WERI-Rb-1 (cell line): ENCODE measurements at regions not wholly inside any gene's neighbourhood (a gene's known extent, or its start where the extent isn't known, plus 50 kb on each side); places are given as distances from the start of the nearest gene placed in this dataset.
"Not testable (repeated sequence)": the region's sequence is repeated elsewhere in the genome, so short reads cannot be mapped to it uniquely, and the experiment has no call there.

Experiments
- DNase-seq: peaks from one replicate; pipeline ENCODE4 v3.0.0-alpha.2; 2020
- H3K27ac ChIP-seq: fragments of 250-450 bp; sonication (Bioruptor Pico); 2 replicates; pipeline ENCODE4 v1.5.1; 2020; ENCODE audit warnings: mild to moderate bottlenecking, moderate library complexity
- H3K27me3 ChIP-seq: fragments of 250-450 bp; sonication (Bioruptor Pico); 2 replicates; pipeline ENCODE4 v1.5.1; 2021; ENCODE audit warnings: mild to moderate bottlenecking, low read depth, moderate library complexity; ENCODE audit not compliant: insufficient read depth, severe bottlenecking
- H3K36me3 ChIP-seq: fragments of 250-450 bp; sonication (Bioruptor Pico); 2 replicates; pipeline ENCODE4 v1.5.1; 2020; ENCODE audit warnings: mild to moderate bottlenecking, moderate library complexity
- H3K4me3 ChIP-seq: 2 replicates; pipeline ENCODE4 v1.5.1; 2011; ENCODE audit warnings: low read depth, mild to moderate bottlenecking, control low read depth, low read length
- H3K9me3 ChIP-seq: fragments of 250-450 bp; sonication (Bioruptor Pico); 2 replicates; pipeline ENCODE4 v1.5.1; 2021; ENCODE audit warnings: mild to moderate bottlenecking, moderate library complexity; ENCODE audit not compliant: severe bottlenecking
- TF ChIP-seq, protein P1 (sequence below): IDR thresholded peaks from 2 replicates; pipeline ENCODE4 v1.5.1; 2011; ENCODE audit warnings: low read depth, mild to moderate bottlenecking, control low read depth, inconsistent platforms, low read length

DNA sequence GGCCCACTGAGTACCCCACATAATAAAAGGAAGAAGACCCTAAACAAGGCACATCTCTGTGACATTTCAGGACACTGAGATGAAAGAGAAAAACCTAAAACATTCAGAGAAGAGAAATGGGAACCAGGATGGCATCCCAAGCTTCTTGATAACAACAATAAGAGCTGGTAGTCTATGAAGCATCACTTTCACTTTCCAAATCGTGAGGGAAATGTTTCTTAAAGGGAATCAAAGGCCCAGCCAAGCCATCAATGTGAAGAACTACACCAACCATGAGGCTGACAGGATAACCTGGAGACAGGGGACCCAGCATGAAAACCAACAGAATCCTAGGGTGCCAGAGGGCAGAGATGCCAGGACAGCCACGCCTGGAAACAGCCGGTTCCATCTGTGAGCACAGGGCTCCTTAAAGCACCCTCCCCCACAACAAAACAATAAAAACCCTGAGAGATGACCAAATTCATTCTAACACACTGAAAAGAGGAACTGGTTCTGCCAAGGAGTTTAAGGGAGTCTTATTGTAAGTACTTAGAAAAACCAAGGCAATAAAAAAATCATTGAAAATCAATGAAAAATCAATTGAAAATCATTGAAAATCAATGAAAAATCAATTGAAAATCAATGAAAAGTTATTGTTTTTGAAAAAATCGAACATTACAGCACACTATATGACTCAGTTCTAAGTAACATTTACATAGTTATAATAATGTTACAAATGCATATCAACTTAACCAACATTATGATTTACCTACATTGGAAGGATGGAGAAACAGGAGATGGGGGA, 141.5 kb upstream of the ERG start:
- no peak overlapping the region for H3K4me3 ChIP-seq

DNA sequence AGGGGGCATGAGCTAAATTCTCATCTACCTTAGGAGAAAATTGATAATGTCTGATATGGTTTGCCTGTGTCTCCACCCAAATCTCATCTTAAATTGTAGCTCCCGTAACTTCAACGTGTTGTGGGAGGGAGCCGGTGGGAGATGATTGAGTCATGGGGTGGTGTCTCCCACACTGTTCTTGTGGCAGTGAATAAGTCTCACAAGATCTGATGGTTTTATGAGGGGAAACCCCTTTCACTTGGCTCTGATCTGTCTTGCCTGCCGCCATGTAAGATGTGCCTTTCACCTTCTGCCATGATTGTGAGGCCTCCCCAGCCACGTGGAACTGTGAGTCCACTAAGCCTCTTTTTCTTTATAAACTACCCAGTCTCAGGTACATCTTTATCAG, 142.1 kb upstream of the ERG start:
- not testable (repeated sequence) for H3K36me3 ChIP-seq, DNase-seq, H3K27me3 ChIP-seq, H3K9me3 ChIP-seq, H3K27ac ChIP-seq, H3K4me3 ChIP-seq

More for the DNA sequence above, 141.5 kb upstream of the ERG start:
- Histone ChIP-seq H3K27ac (no peak overlapping the region), H3K9me3 (no peaks in the 10 kb centered on the region), H3K36me3 (no peaks in the 10 kb centered on the region), H3K27me3 (no peaks in the 10 kb centered on the region)
- no peak for DNase-seq
- TF ChIP-seq, protein P1, sequence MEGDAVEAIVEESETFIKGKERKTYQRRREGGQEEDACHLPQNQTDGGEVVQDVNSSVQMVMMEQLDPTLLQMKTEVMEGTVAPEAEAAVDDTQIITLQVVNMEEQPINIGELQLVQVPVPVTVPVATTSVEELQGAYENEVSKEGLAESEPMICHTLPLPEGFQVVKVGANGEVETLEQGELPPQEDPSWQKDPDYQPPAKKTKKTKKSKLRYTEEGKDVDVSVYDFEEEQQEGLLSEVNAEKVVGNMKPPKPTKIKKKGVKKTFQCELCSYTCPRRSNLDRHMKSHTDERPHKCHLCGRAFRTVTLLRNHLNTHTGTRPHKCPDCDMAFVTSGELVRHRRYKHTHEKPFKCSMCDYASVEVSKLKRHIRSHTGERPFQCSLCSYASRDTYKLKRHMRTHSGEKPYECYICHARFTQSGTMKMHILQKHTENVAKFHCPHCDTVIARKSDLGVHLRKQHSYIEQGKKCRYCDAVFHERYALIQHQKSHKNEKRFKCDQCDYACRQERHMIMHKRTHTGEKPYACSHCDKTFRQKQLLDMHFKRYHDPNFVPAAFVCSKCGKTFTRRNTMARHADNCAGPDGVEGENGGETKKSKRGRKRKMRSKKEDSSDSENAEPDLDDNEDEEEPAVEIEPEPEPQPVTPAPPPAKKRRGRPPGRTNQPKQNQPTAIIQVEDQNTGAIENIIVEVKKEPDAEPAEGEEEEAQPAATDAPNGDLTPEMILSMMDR = no peak

DNA sequence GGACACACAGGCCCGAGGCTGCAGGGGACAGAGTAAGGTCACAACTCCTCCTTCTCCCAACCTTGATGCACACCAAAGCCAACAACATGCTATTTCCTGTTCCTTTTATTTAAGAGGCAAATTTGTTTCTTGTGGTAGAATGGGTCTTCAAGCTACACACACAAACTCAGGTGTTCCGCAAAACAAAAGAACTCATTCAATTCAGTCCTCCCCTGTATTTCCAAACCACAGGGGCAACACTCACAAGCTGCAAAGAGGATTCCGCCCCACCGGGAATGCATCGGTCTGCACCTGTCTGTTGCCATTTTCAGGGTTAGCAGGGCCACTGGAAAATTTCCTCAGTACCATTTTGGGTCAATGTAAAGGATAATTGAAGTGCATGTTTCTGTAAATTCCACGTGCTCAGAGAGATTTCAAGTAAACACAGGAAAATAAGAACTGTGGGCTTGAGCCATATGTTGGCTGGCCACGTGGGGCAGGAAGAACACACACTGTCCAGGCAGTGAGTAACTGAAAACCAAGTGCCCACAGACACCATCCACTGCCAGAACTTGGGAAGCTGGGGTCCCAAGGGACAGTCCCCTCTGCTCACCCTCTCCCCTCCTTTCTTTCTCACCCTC, 145.2 kb upstream of the ERG start:
- Histone ChIP-seq H3K36me3 (no peaks in the 10 kb centered on the region), H3K27ac (no peak overlapping the region), H3K27me3 (no peaks in the 10 kb centered on the region), H3K4me3 (no peak overlapping the region), H3K9me3 (no peaks in the 10 kb centered on the region)
- no peak for DNase-seq
- TF ChIP-seq, protein P1 = no peak

DNA sequence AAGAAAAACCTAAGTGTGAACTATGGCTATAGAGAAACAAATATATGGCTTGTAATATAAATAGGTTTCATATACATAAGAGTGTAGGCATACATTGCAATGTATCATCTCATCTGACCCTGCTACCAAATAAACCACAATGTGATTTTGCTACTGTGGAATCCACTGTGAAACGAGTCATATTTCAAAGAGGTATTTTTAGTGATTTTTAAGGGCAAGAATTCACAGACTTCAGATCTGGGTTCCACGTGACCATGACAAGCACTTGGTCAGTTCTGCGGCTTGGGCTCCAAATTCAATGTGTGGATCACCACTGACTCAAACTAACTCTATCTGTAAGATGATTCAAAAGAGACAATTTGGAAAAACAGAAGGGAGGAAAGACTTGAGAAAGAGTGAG, 147.0 kb upstream of the ERG start:
- TF ChIP-seq, protein P1 = no peak
- no peaks in the 10 kb centered on the region for H3K36me3 ChIP-seq
- no peak for DNase-seq
- H3K9me3 ChIP-seq = no peaks in the 10 kb centered on the region
- H3K4me3 ChIP-seq = no peak overlapping the region
- no peak overlapping the region for H3K27ac ChIP-seq
- H3K27me3 ChIP-seq = no peaks in the 10 kb centered on the region

DNA sequence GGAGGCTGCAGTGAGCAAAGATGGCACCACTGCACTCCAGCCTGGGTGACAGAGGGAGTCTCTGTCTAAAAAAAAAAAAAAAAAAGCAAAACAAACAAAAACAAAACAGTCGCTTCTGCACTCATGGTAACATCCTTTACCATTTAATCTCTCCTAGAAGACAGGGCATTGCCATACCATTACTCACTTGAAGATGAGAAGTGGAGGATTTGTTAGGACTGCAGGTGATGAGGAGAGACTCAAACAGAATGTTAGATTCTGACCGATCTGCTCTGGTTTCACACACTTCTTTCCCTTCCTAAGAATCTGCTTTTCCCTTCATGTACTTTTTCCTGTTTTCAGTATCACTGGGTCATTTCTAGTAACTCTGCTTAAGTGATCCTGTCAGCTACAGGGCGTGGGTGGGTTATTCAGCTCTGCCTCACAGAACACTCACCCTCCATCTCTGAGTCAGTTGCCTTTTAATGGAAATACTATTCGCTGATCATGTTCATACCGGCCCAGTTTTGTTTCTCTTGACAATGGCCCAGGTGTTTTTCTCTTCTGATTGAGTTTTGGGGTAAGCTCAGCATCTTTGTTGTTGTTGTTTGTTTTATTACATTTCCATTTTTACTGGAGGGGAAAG, 148.0 kb upstream of the ERG start:
- H3K27ac ChIP-seq = no peak overlapping the region
- no peaks in the 10 kb centered on the region for H3K9me3 ChIP-seq

DNA sequence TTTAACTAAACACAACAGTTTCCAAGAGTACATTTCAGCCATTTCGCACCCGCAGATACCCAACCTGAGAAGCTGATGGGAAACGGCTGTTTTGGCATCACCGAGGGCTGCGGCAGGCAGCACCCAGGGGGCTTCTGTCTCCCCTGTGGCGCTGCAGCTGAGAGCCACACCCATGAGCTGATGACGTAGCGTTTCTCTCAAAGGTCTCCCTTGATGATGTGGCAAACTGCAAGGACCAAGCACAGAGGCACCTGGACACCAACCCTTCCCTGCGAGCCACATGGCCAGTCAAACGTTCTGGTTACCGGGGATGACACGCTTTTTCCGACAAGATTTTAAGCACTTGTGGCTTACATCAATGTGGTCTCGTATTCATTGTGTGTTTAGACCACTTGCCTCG, 150.8 kb upstream of the ERG start:
- H3K9me3 ChIP-seq = no peaks in the 10 kb centered on the region
- no peak overlapping the region for H3K4me3 ChIP-seq
- H3K27me3 ChIP-seq = no peaks in the 10 kb centered on the region
- H3K27ac ChIP-seq = no peak overlapping the region
- TF ChIP-seq, protein P1 = no peak
- no peaks in the 10 kb centered on the region for H3K36me3 ChIP-seq
- DNase-seq = no peak

More for the DNA sequence above, 148.0 kb upstream of the ERG start:
- no peaks in the 10 kb centered on the region for H3K36me3 ChIP-seq
- H3K27me3 ChIP-seq = no peaks in the 10 kb centered on the region
- TF ChIP-seq, protein P1 = no peak
- DNase-seq = no peak
- no peak overlapping the region for H3K4me3 ChIP-seq
